ENCODE measurements at regions not wholly inside any gene's neighbourhood (a gene's known extent, or its start where the extent isn't known, plus 50 kb on each side); places are given as distances from the start of the nearest gene placed in this dataset.

GRCh38 chr9:80596579-80596978 is 1024.8 kb downstream of the TLE4 start:
- no peak overlapping the region for H3K23ac ChIP-seq (ENCODE audit: low read length in 2 of 2)
- H2BK15ac ChIP-seq (ENCODE audit: low read depth, poor library complexity, severe bottlenecking), result no peak overlapping the region

GRCh38 chr9:80595192-80595591 is 1023.4 kb downstream of the TLE4 start:
- Histone ChIP-seq H3K36me3 (ENCODE audit: control insufficient read depth in 1 of 2, insufficient read depth in 2 of 2, low read depth in 1 of 2, low read length in 2 of 2) (no peaks in the 10 kb centered on the region), H3K9me3 (ENCODE audit: control insufficient read depth, low read length) (no peaks in the 10 kb centered on the region), H2BK120ac (ENCODE audit: low read depth, low read length) (no peak overlapping the region), H4K91ac (ENCODE audit: low read length) (no peak overlapping the region), H3K14ac (ENCODE audit: low read length in 2 of 2) (no peak overlapping the region), H3K27ac (ENCODE audit: low read length, poor library complexity, severe bottlenecking) (no peak overlapping the region), H3K4me2 (ENCODE audit: low read length, poor library complexity, severe bottlenecking) (no peak overlapping the region), H4K8ac (ENCODE audit: low read length) (no peak overlapping the region), H2BK5ac (ENCODE audit: low read depth, low read length, poor library complexity, severe bottlenecking) (no peak overlapping the region), H3K4me3 (ENCODE audit: insufficient read depth in 1 of 2, low read depth in 1 of 2, low read length in 2 of 2) (no peak overlapping the region), H3K18ac (ENCODE audit: low read depth in 1 of 2, low read length in 2 of 2) (no peak overlapping the region), H2AK5ac (ENCODE audit: low read length, severe bottlenecking) (no peak overlapping the region), H3K4me1 (ENCODE audit: control insufficient read depth, insufficient read depth, low read depth, low read length) (no peaks in the 10 kb centered on the region), H2BK12ac (ENCODE audit: low read length in 2 of 2) (no peak overlapping the region), H3K4ac (ENCODE audit: low read depth in 1 of 2, low read length in 2 of 2) (no peak overlapping the region), H2AFZ (ENCODE audit: low read depth, low read length) (no peak overlapping the region), H3K9ac (ENCODE audit: low read length) (no peak overlapping the region), H2BK15ac (ENCODE audit: low read depth, poor library complexity, severe bottlenecking) (no peak overlapping the region), H3K27me3 (ENCODE audit: control insufficient read depth in 1 of 2, insufficient read depth in 1 of 2, low read length in 2 of 2) (no peaks in the 10 kb centered on the region), H3K23ac (ENCODE audit: low read length in 2 of 2) (no peak overlapping the region), H3K79me1 (replicated peaks; ENCODE audit: low read length, poor library complexity, severe bottlenecking) (no peaks in the 10 kb centered on the region)
- DNase-seq, result no peak
- 93% methylated on average over 2 of the region's 4 CpGs for WGBS

More at GRCh38 chr9:80596579-80596978, 1024.8 kb downstream of the TLE4 start:
- H2AFZ ChIP-seq (ENCODE audit: low read depth, low read length), result no peak overlapping the region
- H3K79me1 ChIP-seq (replicated peaks; ENCODE audit: low read length, poor library complexity, severe bottlenecking), result no peaks in the 10 kb centered on the region
- no peak overlapping the region for H2BK12ac ChIP-seq (ENCODE audit: low read length in 2 of 2)
- H3K9ac ChIP-seq (ENCODE audit: low read length), result no peak overlapping the region
- no peak overlapping the region for H2BK5ac ChIP-seq (ENCODE audit: low read depth, low read length, poor library complexity, severe bottlenecking)
- no peak overlapping the region for H3K27ac ChIP-seq (ENCODE audit: low read length, poor library complexity, severe bottlenecking)
- no peaks in the 10 kb centered on the region for H3K4me1 ChIP-seq (ENCODE audit: control insufficient read depth, insufficient read depth, low read depth, low read length)
- no peak overlapping the region for H2AK5ac ChIP-seq (ENCODE audit: low read length, severe bottlenecking)
- H3K4ac ChIP-seq (ENCODE audit: low read depth in 1 of 2, low read length in 2 of 2), result no peak overlapping the region
- no peak for DNase-seq
- H3K36me3 ChIP-seq (ENCODE audit: control insufficient read depth in 1 of 2, insufficient read depth in 2 of 2, low read depth in 1 of 2, low read length in 2 of 2), result no peaks in the 10 kb centered on the region
- no peak overlapping the region for H4K91ac ChIP-seq (ENCODE audit: low read length)
- no peak overlapping the region for H3K18ac ChIP-seq (ENCODE audit: low read depth in 1 of 2, low read length in 2 of 2)
- no peak overlapping the region for H3K14ac ChIP-seq (ENCODE audit: low read length in 2 of 2)
- H3K27me3 ChIP-seq (ENCODE audit: control insufficient read depth in 1 of 2, insufficient read depth in 1 of 2, low read length in 2 of 2), result no peaks in the 10 kb centered on the region
- no peak overlapping the region for H4K8ac ChIP-seq (ENCODE audit: low read length)
- no peak overlapping the region for H2BK120ac ChIP-seq (ENCODE audit: low read depth, low read length)
- H3K4me3 ChIP-seq (ENCODE audit: insufficient read depth in 1 of 2, low read depth in 1 of 2, low read length in 2 of 2), result no peak overlapping the region
- H3K4me2 ChIP-seq (ENCODE audit: low read length, poor library complexity, severe bottlenecking), result no peak overlapping the region
- no peaks in the 10 kb centered on the region for H3K9me3 ChIP-seq (ENCODE audit: control insufficient read depth, low read length)

- DNase-seq, result no peak
- Histone ChIP-seq H4K91ac (ENCODE audit: low read length) (no peak overlapping the region), H3K23ac (ENCODE audit: low read length in 2 of 2) (no peak overlapping the region), H3K4ac (ENCODE audit: low read depth in 1 of 2, low read length in 2 of 2) (no peak overlapping the region), H3K9ac (ENCODE audit: low read length) (no peak overlapping the region), H2BK120ac (ENCODE audit: low read depth, low read length) (no peak overlapping the region), H3K4me1 (ENCODE audit: control insufficient read depth, insufficient read depth, low read depth, low read length) (no peaks in the 10 kb centered on the region), H3K14ac (ENCODE audit: low read length in 2 of 2) (no peak overlapping the region), H2BK12ac (ENCODE audit: low read length in 2 of 2) (no peak overlapping the region), H4K8ac (ENCODE audit: low read length) (no peak overlapping the region), H2BK15ac (ENCODE audit: low read depth, poor library complexity, severe bottlenecking) (no peak overlapping the region), H2AFZ (ENCODE audit: low read depth, low read length) (no peak overlapping the region), H3K9me3 (ENCODE audit: control insufficient read depth, low read length) (no peaks in the 10 kb centered on the region), H3K4me2 (ENCODE audit: low read length, poor library complexity, severe bottlenecking) (no peak overlapping the region), H3K4me3 (ENCODE audit: insufficient read depth in 1 of 2, low read depth in 1 of 2, low read length in 2 of 2) (no peak overlapping the region), H3K18ac (ENCODE audit: low read depth in 1 of 2, low read length in 2 of 2) (no peak overlapping the region), H2BK5ac (ENCODE audit: low read depth, low read length, poor library complexity, severe bottlenecking) (no peak overlapping the region), H3K27ac (ENCODE audit: low read length, poor library complexity, severe bottlenecking) (no peak overlapping the region), H3K36me3 (ENCODE audit: control insufficient read depth in 1 of 2, insufficient read depth in 2 of 2, low read depth in 1 of 2, low read length in 2 of 2) (no peaks in the 10 kb centered on the region), H3K79me1 (replicated peaks; ENCODE audit: low read length, poor library complexity, severe bottlenecking) (no peaks in the 10 kb centered on the region), H3K27me3 (ENCODE audit: control insufficient read depth in 1 of 2, insufficient read depth in 1 of 2, low read length in 2 of 2) (no peaks in the 10 kb centered on the region), H2AK5ac (ENCODE audit: low read length, severe bottlenecking) (no peak overlapping the region)
Measured at GRCh38 chr9:80592413-80592812, 1020.6 kb downstream of the TLE4 start.

GRCh38 chr9:80586786-80587330 is 1015.1 kb downstream of the TLE4 start:
- Histone ChIP-seq H3K23ac (ENCODE audit: low read length in 2 of 2) (no peak overlapping the region), H2BK5ac (ENCODE audit: low read depth, low read length, poor library complexity, severe bottlenecking) (no peak overlapping the region), H3K9me3 (ENCODE audit: control insufficient read depth, low read length) (no peaks in the 10 kb centered on the region), H2AK5ac (ENCODE audit: low read length, severe bottlenecking) (no peak overlapping the region), H3K27me3 (ENCODE audit: control insufficient read depth in 1 of 2, insufficient read depth in 1 of 2, low read length in 2 of 2) (no peaks in the 10 kb centered on the region), H3K36me3 (ENCODE audit: control insufficient read depth in 1 of 2, insufficient read depth in 2 of 2, low read depth in 1 of 2, low read length in 2 of 2) (no peaks in the 10 kb centered on the region), H3K4me1 (ENCODE audit: control insufficient read depth, insufficient read depth, low read depth, low read length) (no peaks in the 10 kb centered on the region), H2BK120ac (ENCODE audit: low read depth, low read length) (no peak overlapping the region), H3K4ac (ENCODE audit: low read depth in 1 of 2, low read length in 2 of 2) (no peak overlapping the region), H3K18ac (ENCODE audit: low read depth in 1 of 2, low read length in 2 of 2) (no peak overlapping the region), H2BK15ac (ENCODE audit: low read depth, poor library complexity, severe bottlenecking) (no peak overlapping the region), H3K79me1 (replicated peaks; ENCODE audit: low read length, poor library complexity, severe bottlenecking) (no peaks in the 10 kb centered on the region), H3K4me3 (ENCODE audit: insufficient read depth in 1 of 2, low read depth in 1 of 2, low read length in 2 of 2) (no peak overlapping the region), H3K9ac (ENCODE audit: low read length) (no peak overlapping the region), H4K91ac (ENCODE audit: low read length) (no peak overlapping the region), H2BK12ac (ENCODE audit: low read length in 2 of 2) (no peak overlapping the region), H4K8ac (ENCODE audit: low read length) (no peak overlapping the region), H2AFZ (ENCODE audit: low read depth, low read length) (no peak overlapping the region), H3K14ac (ENCODE audit: low read length in 2 of 2) (no peak overlapping the region), H3K4me2 (ENCODE audit: low read length, poor library complexity, severe bottlenecking) (no peak overlapping the region), H3K27ac (ENCODE audit: low read length, poor library complexity, severe bottlenecking) (no peak overlapping the region)
- 100% methylated on average over 1 of the region's 1 CpG for WGBS
- DNase-seq, result no peak

All from mesenchymal stem cell (in vitro differentiated cells and primary cell).